ENCODE measurements at regions not wholly inside any gene's neighbourhood (a gene's known extent, or its start where the extent isn't known, plus 50 kb on each side); places are given as distances from the start of the nearest gene placed in this dataset.
"Not testable (repeated sequence)": the region's sequence is repeated elsewhere in the genome, so short reads cannot be mapped to it uniquely, and the experiment has no call there.

GRCh38 chr4:11996581-11996980 is 567.9 kb upstream of the HS3ST1 start:
- not testable (repeated sequence) for H3K4me3 ChIP-seq (ENCODE audit: insufficient read depth, low read depth, low read length, poor library complexity, severe bottlenecking); H3K27me3 ChIP-seq (replicated peaks; ENCODE audit: control insufficient read depth, insufficient read depth, low read length, poor library complexity, severe bottlenecking); H3K9me3 ChIP-seq (ENCODE audit: control insufficient read depth, low read length); DNase-seq; H3K36me3 ChIP-seq (ENCODE audit: control insufficient read depth, insufficient read depth, low read length); H3K27ac ChIP-seq (ENCODE audit: insufficient read depth, low read length, poor library complexity, severe bottlenecking); H3K4me1 ChIP-seq (ENCODE audit: control insufficient read depth, insufficient read depth, low read length, poor library complexity, severe bottlenecking)

GRCh38 chr4:11976726-11977263 is 548.1 kb upstream of the HS3ST1 start:
- Histone ChIP-seq H3K9me3 (ENCODE audit: control insufficient read depth, low read length) (no peaks in the 10 kb centered on the region), H3K36me3 (ENCODE audit: control insufficient read depth, insufficient read depth, low read length) (no peaks in the 10 kb centered on the region), H3K4me1 (ENCODE audit: control insufficient read depth, insufficient read depth, low read length, poor library complexity, severe bottlenecking) (no peaks in the 10 kb centered on the region), H3K27me3 (replicated peaks; ENCODE audit: control insufficient read depth, insufficient read depth, low read length, poor library complexity, severe bottlenecking) (no peaks in the 10 kb centered on the region), H3K27ac (ENCODE audit: insufficient read depth, low read length, poor library complexity, severe bottlenecking) (no peak overlapping the region), H3K4me3 (ENCODE audit: insufficient read depth, low read depth, low read length, poor library complexity, severe bottlenecking) (no peak overlapping the region)
- DNase-seq = no peak

- H3K9me3 ChIP-seq (ENCODE audit: control insufficient read depth, low read length) = no peaks in the 10 kb centered on the region
- no peaks in the 10 kb centered on the region for H3K27me3 ChIP-seq (replicated peaks; ENCODE audit: control insufficient read depth, insufficient read depth, low read length, poor library complexity, severe bottlenecking)
- H3K4me3 ChIP-seq (ENCODE audit: insufficient read depth, low read depth, low read length, poor library complexity, severe bottlenecking) = no peak overlapping the region
- no peak for DNase-seq
- H3K27ac ChIP-seq (ENCODE audit: insufficient read depth, low read length, poor library complexity, severe bottlenecking) = no peak overlapping the region
- no peaks in the 10 kb centered on the region for H3K4me1 ChIP-seq (ENCODE audit: control insufficient read depth, insufficient read depth, low read length, poor library complexity, severe bottlenecking)
- H3K36me3 ChIP-seq (ENCODE audit: control insufficient read depth, insufficient read depth, low read length) = no peaks in the 10 kb centered on the region
Measured at GRCh38 chr4:11973270-11973669, 544.6 kb upstream of the HS3ST1 start.

- Histone ChIP-seq H3K27ac (ENCODE audit: insufficient read depth, low read length, poor library complexity, severe bottlenecking) (no peak overlapping the region), H3K4me3 (ENCODE audit: insufficient read depth, low read depth, low read length, poor library complexity, severe bottlenecking) (no peak overlapping the region), H3K4me1 (ENCODE audit: control insufficient read depth, insufficient read depth, low read length, poor library complexity, severe bottlenecking) (no peaks in the 10 kb centered on the region), H3K27me3 (replicated peaks; ENCODE audit: control insufficient read depth, insufficient read depth, low read length, poor library complexity, severe bottlenecking) (no peaks in the 10 kb centered on the region), H3K36me3 (ENCODE audit: control insufficient read depth, insufficient read depth, low read length) (no peaks in the 10 kb centered on the region), H3K9me3 (ENCODE audit: control insufficient read depth, low read length) (no peaks in the 10 kb centered on the region)
- DNase-seq = no peak
Measured at GRCh38 chr4:11970754-11971153, 542.1 kb upstream of the HS3ST1 start.

- Histone ChIP-seq H3K4me1 (ENCODE audit: control insufficient read depth, insufficient read depth, low read length, poor library complexity, severe bottlenecking) (no peaks in the 10 kb centered on the region), H3K4me3 (ENCODE audit: insufficient read depth, low read depth, low read length, poor library complexity, severe bottlenecking) (no peak overlapping the region), H3K27me3 (replicated peaks; ENCODE audit: control insufficient read depth, insufficient read depth, low read length, poor library complexity, severe bottlenecking) (no peaks in the 10 kb centered on the region), H3K27ac (ENCODE audit: insufficient read depth, low read length, poor library complexity, severe bottlenecking) (no peak overlapping the region), H3K9me3 (ENCODE audit: control insufficient read depth, low read length) (no peaks in the 10 kb centered on the region), H3K36me3 (ENCODE audit: control insufficient read depth, insufficient read depth, low read length) (no peaks in the 10 kb centered on the region)
- DNase-seq = no peak
Measured at GRCh38 chr4:11966782-11967181, 538.1 kb upstream of the HS3ST1 start.

GRCh38 chr4:11954093-11954492 is 525.4 kb upstream of the HS3ST1 start:
- DNase-seq = no peak

GRCh38 chr4:11949355-11949754 is 520.7 kb upstream of the HS3ST1 start:
- Histone ChIP-seq H3K27me3 (replicated peaks; ENCODE audit: control insufficient read depth, insufficient read depth, low read length, poor library complexity, severe bottlenecking) (no peaks in the 10 kb centered on the region), H3K36me3 (ENCODE audit: control insufficient read depth, insufficient read depth, low read length) (no peaks in the 10 kb centered on the region), H3K27ac (ENCODE audit: insufficient read depth, low read length, poor library complexity, severe bottlenecking) (no peak overlapping the region), H3K9me3 (ENCODE audit: control insufficient read depth, low read length) (peaks cover 3% of the 10 kb centered on the region), H3K4me3 (ENCODE audit: insufficient read depth, low read depth, low read length, poor library complexity, severe bottlenecking) (no peak overlapping the region), H3K4me1 (ENCODE audit: control insufficient read depth, insufficient read depth, low read length, poor library complexity, severe bottlenecking) (no peaks in the 10 kb centered on the region)
- DNase-seq = no peak

More at GRCh38 chr4:11954093-11954492, 525.4 kb upstream of the HS3ST1 start:
- Histone ChIP-seq H3K27ac (ENCODE audit: insufficient read depth, low read length, poor library complexity, severe bottlenecking) (no peak overlapping the region), H3K36me3 (ENCODE audit: control insufficient read depth, insufficient read depth, low read length) (no peaks in the 10 kb centered on the region), H3K27me3 (replicated peaks; ENCODE audit: control insufficient read depth, insufficient read depth, low read length, poor library complexity, severe bottlenecking) (no peaks in the 10 kb centered on the region), H3K9me3 (ENCODE audit: control insufficient read depth, low read length) (no peaks in the 10 kb centered on the region), H3K4me3 (ENCODE audit: insufficient read depth, low read depth, low read length, poor library complexity, severe bottlenecking) (no peak overlapping the region), H3K4me1 (ENCODE audit: control insufficient read depth, insufficient read depth, low read length, poor library complexity, severe bottlenecking) (no peaks in the 10 kb centered on the region)

GRCh38 chr4:11947629-11948028 is 518.9 kb upstream of the HS3ST1 start:
- not testable (repeated sequence) for H3K4me1 ChIP-seq (ENCODE audit: control insufficient read depth, insufficient read depth, low read length, poor library complexity, severe bottlenecking); DNase-seq; H3K4me3 ChIP-seq (ENCODE audit: insufficient read depth, low read depth, low read length, poor library complexity, severe bottlenecking); H3K9me3 ChIP-seq (ENCODE audit: control insufficient read depth, low read length); H3K27me3 ChIP-seq (replicated peaks; ENCODE audit: control insufficient read depth, insufficient read depth, low read length, poor library complexity, severe bottlenecking); H3K36me3 ChIP-seq (ENCODE audit: control insufficient read depth, insufficient read depth, low read length); H3K27ac ChIP-seq (ENCODE audit: insufficient read depth, low read length, poor library complexity, severe bottlenecking)

GRCh38 chr4:11937941-11938340 is 509.2 kb upstream of the HS3ST1 start:
- Histone ChIP-seq H3K9me3 (ENCODE audit: control insufficient read depth, low read length) (no peaks in the 10 kb centered on the region), H3K27me3 (replicated peaks; ENCODE audit: control insufficient read depth, insufficient read depth, low read length, poor library complexity, severe bottlenecking) (no peaks in the 10 kb centered on the region), H3K4me3 (ENCODE audit: insufficient read depth, low read depth, low read length, poor library complexity, severe bottlenecking) (no peak overlapping the region), H3K27ac (ENCODE audit: insufficient read depth, low read length, poor library complexity, severe bottlenecking) (no peak overlapping the region), H3K4me1 (ENCODE audit: control insufficient read depth, insufficient read depth, low read length, poor library complexity, severe bottlenecking) (no peaks in the 10 kb centered on the region), H3K36me3 (ENCODE audit: control insufficient read depth, insufficient read depth, low read length) (no peaks in the 10 kb centered on the region)
- no peak for DNase-seq

- H3K4me1 ChIP-seq (ENCODE audit: control insufficient read depth, insufficient read depth, low read length, poor library complexity, severe bottlenecking) = no peaks in the 10 kb centered on the region
- H3K4me3 ChIP-seq (ENCODE audit: insufficient read depth, low read depth, low read length, poor library complexity, severe bottlenecking) = no peak overlapping the region
- H3K36me3 ChIP-seq (ENCODE audit: control insufficient read depth, insufficient read depth, low read length) = no peaks in the 10 kb centered on the region
- no peak overlapping the region for H3K27ac ChIP-seq (ENCODE audit: insufficient read depth, low read length, poor library complexity, severe bottlenecking)
- no peak for DNase-seq
- H3K27me3 ChIP-seq (replicated peaks; ENCODE audit: control insufficient read depth, insufficient read depth, low read length, poor library complexity, severe bottlenecking) = no peaks in the 10 kb centered on the region
- H3K9me3 ChIP-seq (ENCODE audit: control insufficient read depth, low read length) = no peaks in the 10 kb centered on the region
Measured at GRCh38 chr4:11931266-11931820, 502.6 kb upstream of the HS3ST1 start.

All from effector memory CD4-positive, alpha-beta T cell (primary cell).